ENCODE measurements at regions not wholly inside any gene's neighbourhood (a gene's known extent, or its start where the extent isn't known, plus 50 kb on each side); places are given as distances from the start of the nearest gene placed in this dataset.
"Not testable (repeated sequence)": the region's sequence is repeated elsewhere in the genome, so short reads cannot be mapped to it uniquely, and the experiment has no call there.

GRCh38 chr7:82701949-82702348 is 258.4 kb upstream of the CACNA2D1 start:
- peak; percentile 20 for DNase-seq (ENCODE audit: low read depth)

- DNase-seq (ENCODE audit: low read depth) = peak; percentile 20
Measured at GRCh38 chr7:82700741-82701140, 257.2 kb upstream of the CACNA2D1 start.

DNA sequence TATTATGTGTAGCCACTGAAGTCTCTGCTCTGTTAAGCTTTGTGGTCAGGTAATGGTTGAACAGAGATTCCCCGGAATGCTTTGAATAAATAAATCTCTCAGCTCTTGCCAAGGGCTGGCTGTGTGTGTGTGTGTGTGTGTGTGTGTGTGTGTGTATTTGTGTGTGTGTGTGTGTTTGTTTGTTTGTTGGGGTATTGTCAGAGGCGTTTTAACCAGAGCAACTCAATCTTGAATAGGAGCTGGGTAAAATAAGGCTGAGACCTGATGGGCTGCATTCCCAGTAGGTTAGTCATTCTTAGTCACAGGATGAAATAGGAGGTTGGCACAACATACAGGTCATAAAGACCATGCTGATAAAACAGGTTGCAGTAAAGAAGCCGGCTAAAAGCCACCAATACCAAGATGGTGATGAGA is 256.2 kb upstream of the CACNA2D1 start:
- DNase-seq (ENCODE audit: low read depth) = peak; percentile 90

DNA sequence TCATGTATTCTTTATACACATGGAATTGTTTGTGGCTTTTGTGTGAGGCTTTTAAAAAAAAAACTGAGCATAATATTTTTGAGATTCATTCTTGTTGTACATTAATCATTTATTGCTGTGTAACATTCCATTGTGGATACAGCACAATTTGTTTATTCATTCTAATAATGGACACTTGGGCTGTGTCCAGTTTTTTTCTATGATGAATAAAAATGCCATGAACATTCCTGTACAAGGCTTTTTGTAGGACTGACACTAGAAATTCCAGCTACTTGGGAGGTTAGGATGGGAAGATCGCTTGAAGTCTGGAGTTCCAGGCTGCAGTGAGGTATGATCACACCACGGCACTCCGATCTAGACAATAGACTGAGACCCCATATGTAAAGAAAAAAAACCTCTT is 254.3 kb upstream of the CACNA2D1 start:
- peak; percentile 60 for DNase-seq (ENCODE audit: low read depth)

GRCh38 chr7:82696631-82697030 is 253.1 kb upstream of the CACNA2D1 start:
- no peak for DNase-seq (ENCODE audit: low read depth)

GRCh38 chr7:82694022-82694421 is 250.4 kb upstream of the CACNA2D1 start:
- peak; percentile 14 for DNase-seq (ENCODE audit: low read depth)

- DNase-seq (ENCODE audit: low read depth) = no peak
Measured at GRCh38 chr7:82690929-82691328, 247.4 kb upstream of the CACNA2D1 start.

DNA sequence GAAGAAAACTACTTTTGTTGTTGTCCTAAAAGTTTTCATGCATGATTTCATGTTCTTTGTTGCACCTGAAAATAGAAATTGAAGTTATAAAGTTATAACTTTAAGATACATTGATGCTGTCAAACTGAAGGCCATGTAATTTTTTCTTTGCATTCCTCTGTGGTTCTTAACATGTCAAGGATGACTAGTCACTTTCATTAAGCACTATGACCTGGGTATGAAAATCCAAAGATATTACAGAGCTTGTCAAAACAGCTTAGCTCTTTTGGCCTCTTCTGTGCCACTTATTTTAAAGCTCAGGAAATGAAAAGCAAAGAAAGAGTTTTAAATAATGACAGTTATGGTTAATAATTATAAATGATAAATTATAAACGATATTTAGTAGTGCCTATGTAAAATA is 241.6 kb upstream of the CACNA2D1 start:
- DNase-seq (ENCODE audit: low read depth) = no peak

DNA sequence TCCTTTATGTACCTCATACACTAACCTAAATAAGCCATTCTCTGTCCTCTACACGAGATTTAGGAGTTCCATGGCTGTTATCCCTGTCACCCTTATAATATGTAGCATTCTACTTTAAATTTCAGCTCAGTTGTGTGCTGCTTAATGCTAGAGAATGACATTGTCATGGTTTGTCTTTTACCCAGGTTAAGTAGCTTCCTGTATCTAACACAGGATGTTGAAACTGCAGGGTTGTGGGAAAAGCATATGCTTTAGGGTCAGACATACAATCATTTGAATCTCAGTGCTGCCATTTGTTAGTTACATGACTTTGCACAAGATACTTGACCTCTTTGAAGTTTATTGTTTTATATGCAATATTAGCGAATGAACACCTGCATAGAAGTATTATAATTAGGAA is 235.1 kb upstream of the CACNA2D1 start:
- no peak for DNase-seq (ENCODE audit: low read depth)

- no peak for DNase-seq (ENCODE audit: low read depth)
Measured at GRCh38 chr7:82678259-82678658, 234.7 kb upstream of the CACNA2D1 start.

DNA sequence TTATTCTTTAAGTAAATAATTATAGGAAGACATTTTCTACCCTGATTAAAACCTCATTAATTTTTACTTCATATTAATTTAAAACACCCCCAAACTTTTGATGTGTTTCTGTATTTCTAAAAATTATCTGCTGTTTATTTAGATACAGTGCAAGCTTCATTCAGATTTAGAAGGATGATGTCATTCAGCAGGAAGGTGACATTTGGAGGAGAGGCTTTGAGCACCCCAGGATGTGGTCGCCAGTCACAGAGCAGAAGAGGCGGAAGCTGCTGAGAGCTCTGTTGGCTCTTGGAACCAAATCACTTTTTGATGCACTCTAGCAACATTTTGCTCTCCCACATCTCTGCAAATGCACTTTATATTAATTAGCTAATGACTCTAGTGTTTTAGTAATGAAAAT is 233.9 kb upstream of the CACNA2D1 start:
- peak; percentile 42 for DNase-seq (ENCODE audit: low read depth)

DNA sequence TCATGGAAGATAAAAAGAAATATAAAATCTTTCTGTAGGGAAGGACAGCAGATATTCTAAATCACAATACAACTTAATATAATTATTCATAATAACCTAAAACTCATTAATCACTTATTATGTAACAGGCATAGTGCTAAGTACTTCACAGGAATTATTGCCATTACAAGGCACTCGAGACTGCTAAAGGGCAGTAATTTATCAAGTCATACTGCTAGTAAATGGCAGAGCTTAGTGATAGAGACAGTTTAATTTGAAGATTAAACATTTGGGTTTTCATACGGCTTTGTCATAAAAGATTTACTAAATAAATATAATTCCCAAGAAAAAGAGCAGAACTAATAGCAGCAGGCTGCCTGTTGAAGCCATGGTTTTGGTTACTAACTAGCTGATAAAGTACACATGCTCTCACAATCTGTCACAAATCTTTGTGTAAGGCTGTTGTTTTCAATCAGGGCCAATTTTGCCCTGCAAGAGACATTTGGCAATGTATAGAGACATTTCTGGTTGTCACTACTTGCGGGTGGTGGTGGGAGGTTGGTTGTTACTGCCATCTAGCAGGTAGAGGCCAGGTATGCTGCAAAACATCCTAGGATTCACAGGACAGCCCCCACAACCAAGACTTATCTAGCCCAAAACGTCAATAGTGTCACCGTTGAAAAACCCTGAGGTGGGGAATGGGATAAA is 233.3 kb upstream of the CACNA2D1 start:
- DNase-seq (ENCODE audit: low read depth) = no peak

DNA sequence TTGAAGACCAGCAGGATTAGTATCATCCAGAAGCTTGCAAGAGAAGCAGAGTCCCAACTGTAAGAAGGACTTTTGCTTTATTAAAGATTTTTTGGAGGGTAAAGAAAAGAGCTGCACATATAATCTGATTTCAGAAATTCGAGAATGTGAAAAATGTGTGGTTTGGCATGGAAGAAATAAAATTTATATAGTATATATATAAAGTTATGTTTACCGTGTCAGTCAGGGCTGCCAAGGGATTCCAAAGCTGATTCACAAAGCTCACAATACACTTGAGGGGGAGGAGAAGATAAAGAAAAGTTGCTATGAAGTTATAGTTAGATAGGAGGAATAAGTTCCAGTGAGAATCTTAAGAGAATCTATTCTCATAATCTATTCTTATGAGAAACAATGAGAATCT is 231.8 kb upstream of the CACNA2D1 start:
- DNase-seq (ENCODE audit: low read depth) = no peak

DNA sequence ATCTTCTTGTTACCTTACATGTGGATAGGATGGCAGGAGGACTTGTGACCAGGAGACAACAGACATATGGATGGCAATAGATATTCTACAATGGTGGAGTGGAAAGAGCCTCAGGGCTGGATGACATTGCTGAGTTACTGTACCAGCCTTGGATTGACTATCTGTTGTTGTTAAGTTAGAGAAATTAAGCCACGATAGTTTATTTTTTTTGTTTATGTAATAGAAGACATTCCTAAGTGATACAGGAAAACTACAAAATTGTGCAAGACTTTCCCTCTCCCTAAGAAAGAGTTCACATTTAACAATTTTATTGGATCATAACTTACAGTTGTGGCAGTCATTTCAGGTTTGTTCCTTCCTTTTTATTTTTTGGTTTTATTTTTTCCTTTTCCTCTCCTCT is 230.7 kb upstream of the CACNA2D1 start:
- DNase-seq (ENCODE audit: low read depth) = peak; percentile 29

DNA sequence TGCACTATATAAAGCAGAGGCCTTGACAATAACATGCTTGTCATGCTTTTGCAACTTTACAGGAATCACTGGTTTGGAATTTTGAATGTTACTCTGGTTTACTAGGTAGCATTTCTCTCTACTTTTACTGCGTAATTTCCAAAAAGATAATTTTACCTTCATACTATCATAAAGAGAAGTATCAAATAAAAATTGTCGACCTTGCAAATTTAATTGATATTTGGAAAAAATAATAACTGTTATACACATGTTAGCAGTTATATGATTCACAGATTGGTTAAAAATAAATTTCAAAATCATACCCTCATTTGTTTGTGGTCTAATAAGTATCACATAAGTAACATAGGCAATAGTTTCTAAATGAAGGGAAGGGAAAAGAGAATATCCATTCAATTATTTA is 228.5 kb upstream of the CACNA2D1 start:
- DNase-seq (ENCODE audit: low read depth) = no peak

GRCh38 chr7:82669141-82669540 is 225.6 kb upstream of the CACNA2D1 start:
- no peak for DNase-seq (ENCODE audit: low read depth)

GRCh38 chr7:82668676-82669075 is 225.1 kb upstream of the CACNA2D1 start:
- no peak for DNase-seq (ENCODE audit: low read depth)

DNA sequence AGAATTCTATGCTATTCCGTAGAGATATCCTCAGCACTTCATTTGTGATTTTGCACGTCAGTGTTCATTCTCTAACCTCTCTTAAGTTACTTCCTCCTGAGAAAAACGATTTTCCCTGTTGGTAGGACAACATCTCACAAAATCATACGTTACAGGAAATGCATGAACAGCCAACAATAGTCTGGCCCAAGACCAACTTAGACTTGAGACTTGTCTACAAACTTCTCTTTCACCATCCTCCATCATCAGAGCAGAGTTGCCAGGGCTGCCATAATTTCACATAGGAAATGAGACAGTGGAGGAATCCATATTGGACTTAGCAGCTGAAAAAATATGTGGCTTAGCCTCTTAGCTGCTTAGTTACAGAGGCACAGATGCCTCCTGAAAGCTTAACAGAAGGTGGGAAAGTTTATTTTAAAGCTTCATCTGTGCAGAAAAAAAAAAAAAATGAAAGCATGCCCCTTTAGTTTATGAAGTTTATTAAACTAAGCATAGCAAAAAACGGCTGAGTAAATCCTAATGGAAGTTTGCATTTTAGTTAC is 222.5 kb upstream of the CACNA2D1 start:
- DNase-seq (ENCODE audit: low read depth) = no peak

GRCh38 chr7:82655965-82656364 is 212.4 kb upstream of the CACNA2D1 start:
- no peak for DNase-seq (ENCODE audit: low read depth)

- not testable (repeated sequence) for DNase-seq (ENCODE audit: low read depth)
Measured at GRCh38 chr7:82650095-82650494, 206.5 kb upstream of the CACNA2D1 start.

DNA sequence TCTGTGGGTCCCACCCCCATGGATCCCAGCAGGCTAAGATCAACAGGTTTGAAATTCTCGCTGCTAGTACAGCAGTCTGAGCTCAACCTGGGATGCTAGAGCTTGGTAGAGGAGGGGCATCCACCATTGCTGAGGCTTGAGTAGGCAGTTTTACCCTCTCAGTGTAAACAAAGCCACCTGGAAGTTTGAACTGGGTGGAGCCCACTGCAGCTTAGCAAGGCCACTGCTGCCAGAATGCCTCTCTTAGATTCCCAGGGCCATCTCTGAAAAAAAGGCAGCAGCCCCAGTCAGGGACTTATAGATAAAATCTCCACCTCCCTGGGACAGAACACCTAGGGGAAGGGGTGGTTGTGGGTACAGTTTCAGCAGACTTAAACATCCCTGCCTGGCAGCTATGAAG is 190.0 kb upstream of the CACNA2D1 start:
- DNase-seq (ENCODE audit: low read depth) = no peak

GRCh38 chr7:82631998-82632397 is 188.4 kb upstream of the CACNA2D1 start:
- peak; percentile 10 for DNase-seq (ENCODE audit: low read depth)

DNA sequence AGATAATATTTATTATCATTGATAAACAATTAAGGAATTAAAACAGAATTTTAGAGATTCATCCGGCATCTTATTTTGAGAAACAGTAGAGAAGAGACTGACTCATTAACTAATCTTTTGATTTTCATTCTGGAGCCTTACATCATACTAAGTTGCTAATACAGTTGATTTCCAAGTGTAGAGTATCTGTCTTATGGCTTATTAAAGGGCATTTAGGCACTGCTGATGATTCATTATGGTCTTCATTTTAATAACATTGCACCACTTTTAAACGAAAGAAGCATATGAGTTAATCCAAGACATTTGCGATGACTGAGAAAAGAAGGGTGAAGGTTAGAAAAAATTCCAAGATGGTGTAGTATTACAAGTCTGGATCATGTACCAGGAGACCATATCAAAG is 186.0 kb upstream of the CACNA2D1 start:
- DNase-seq (ENCODE audit: low read depth) = no peak

DNA sequence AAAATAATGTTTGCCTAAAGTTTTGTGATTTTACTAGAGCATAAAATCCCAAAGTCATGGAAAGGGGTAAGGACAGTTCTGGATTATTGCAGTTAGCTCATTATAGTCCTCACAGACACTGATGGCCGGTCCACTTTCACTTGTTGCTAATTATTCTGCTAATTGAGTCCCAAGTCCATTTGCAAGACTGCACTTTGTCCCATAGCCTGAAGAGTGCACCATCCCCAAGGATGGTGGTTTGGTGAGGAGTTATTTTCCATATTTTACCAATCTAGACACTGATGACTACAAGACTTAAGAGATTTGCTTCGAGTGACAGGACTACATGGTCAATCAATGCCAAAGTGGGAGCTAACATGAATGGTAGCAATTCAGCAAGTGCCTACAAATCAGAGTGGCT is 181.8 kb upstream of the CACNA2D1 start:
- DNase-seq (ENCODE audit: low read depth) = no peak
